Cardiac muscle cell (in vitro differentiated cells and primary cell): ENCODE measurements at regions not wholly inside any gene's neighbourhood (a gene's known extent, or its start where the extent isn't known, plus 50 kb on each side); places are given as distances from the start of the nearest gene placed in this dataset.

Experiments
- DNase-seq, 2 donors: peaks; one replicate each; pipeline versions ENCODE4 v3.0.0 to v3.0.0-alpha.2; 2010 to 2017; ENCODE audit warnings: low read depth in 1 of 2, low spot score in 1 of 2
- H3K27ac ChIP-seq: fragments of 200-600 bp; sonication (generic); 2 replicates; pipeline ENCODE4 v1.5.1; 2016
- H3K27me3 ChIP-seq: fragments of 200-600 bp; sonication (generic); 2 replicates; pipeline ENCODE4 v1.6.0; 2016; ENCODE audit warnings: control low read depth
- H3K36me3 ChIP-seq: fragments of 200-600 bp; sonication (generic); 2 replicates; pipeline ENCODE4 v1.5.1; 2016; ENCODE audit warnings: control low read depth
- H3K4me1 ChIP-seq: fragments of 200-600 bp; sonication (generic); 2 replicates; pipeline ENCODE4 v1.8.1; 2017; ENCODE audit warnings: low read depth, mild to moderate bottlenecking, mixed run types
- H3K4me3 ChIP-seq: fragments of 200-600 bp; sonication (generic); 2 replicates; pipeline ENCODE4 v1.5.1; 2016; ENCODE audit warnings: mild to moderate bottlenecking
- H3K9me3 ChIP-seq: fragments of 200-600 bp; sonication (generic); 2 replicates; pipeline ENCODE4 v1.5.1; 2017; ENCODE audit warnings: low read depth, mild to moderate bottlenecking, control low read depth
- TF ChIP-seq, protein P1 (sequence below): IDR thresholded peaks from 2 replicates; pipeline ENCODE4 v1.5.1; 2012; ENCODE audit warnings: low read depth, mild to moderate bottlenecking, low read length

DNA sequence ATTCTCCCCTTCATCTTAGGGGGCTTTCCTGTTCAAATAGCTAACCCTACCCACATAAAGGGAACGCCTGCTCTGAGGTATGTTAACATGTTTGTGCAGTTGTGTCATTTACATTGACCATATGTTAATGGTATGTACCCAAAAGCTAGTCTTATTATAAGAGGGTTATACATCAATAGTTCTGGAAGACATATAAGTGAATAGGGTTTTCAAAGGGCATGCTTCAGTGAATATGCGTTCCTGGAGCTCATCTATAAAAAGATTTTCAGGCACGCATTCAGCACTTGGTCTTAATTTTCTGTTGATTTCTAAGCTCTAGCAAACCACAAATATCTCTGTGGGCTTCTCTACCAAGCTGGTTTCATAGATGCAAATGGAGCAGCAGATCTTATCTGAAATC lies 766.1 kb downstream of the IRX1 start:
- TF ChIP-seq, protein P1, sequence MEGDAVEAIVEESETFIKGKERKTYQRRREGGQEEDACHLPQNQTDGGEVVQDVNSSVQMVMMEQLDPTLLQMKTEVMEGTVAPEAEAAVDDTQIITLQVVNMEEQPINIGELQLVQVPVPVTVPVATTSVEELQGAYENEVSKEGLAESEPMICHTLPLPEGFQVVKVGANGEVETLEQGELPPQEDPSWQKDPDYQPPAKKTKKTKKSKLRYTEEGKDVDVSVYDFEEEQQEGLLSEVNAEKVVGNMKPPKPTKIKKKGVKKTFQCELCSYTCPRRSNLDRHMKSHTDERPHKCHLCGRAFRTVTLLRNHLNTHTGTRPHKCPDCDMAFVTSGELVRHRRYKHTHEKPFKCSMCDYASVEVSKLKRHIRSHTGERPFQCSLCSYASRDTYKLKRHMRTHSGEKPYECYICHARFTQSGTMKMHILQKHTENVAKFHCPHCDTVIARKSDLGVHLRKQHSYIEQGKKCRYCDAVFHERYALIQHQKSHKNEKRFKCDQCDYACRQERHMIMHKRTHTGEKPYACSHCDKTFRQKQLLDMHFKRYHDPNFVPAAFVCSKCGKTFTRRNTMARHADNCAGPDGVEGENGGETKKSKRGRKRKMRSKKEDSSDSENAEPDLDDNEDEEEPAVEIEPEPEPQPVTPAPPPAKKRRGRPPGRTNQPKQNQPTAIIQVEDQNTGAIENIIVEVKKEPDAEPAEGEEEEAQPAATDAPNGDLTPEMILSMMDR, result no peak
- H3K36me3 ChIP-seq, result no peaks in the 10 kb centered on the region
- H3K4me3 ChIP-seq, result no peak overlapping the region
- H3K27ac ChIP-seq, result no peak overlapping the region
- no peaks in the 10 kb centered on the region for H3K9me3 ChIP-seq
- no peak for DNase-seq
- H3K4me1 ChIP-seq, result no peaks in the 10 kb centered on the region
- H3K27me3 ChIP-seq, result no peaks in the 10 kb centered on the region

DNA sequence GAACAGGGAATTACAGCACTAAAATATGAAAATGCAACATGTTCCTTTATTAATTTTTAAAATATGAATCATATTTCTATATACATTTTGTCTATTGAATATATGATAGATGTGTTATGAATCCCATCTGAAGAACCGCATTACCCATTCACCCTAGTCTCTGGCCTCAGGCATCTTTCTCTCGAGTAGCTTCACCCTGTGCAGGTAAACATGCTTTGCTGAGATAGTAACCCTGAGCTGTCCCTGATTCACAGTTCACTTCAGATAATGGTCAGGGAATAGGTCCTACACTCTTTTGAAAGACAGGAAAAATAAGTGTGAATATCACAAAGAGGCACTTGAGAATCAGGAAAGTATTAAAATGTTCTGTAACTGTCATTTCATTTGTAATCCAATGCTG lies 766.8 kb downstream of the IRX1 start:
- H3K36me3 ChIP-seq, result no peaks in the 10 kb centered on the region
- H3K9me3 ChIP-seq, result no peaks in the 10 kb centered on the region
- no peak for DNase-seq
- no peak overlapping the region for H3K4me3 ChIP-seq
- no peaks in the 10 kb centered on the region for H3K4me1 ChIP-seq
- no peaks in the 10 kb centered on the region for H3K27me3 ChIP-seq
- no peak overlapping the region for H3K27ac ChIP-seq
- TF ChIP-seq, protein P1, result no peak

DNA sequence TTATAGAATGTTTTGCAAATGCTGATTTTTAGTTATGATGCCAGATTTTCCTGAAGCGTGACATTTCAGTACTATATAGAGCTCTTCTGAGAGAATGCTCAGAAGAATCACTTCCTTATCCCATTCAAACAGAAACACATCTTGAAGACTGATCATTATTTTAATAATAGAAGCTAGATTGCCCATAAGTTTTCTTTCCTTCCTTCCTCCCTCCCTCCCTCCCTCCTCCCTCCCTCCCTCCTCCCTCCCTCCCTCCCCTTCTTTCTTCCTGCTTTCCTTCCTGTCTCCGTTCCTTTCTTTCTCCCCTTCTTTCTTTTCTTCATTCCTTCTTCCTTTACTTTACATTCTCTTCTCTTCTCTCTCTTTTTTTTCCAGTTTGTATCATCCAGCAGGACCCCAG lies 767.4 kb downstream of the IRX1 start:
- Histone ChIP-seq H3K27me3 (no peaks in the 10 kb centered on the region), H3K4me1 (no peaks in the 10 kb centered on the region), H3K9me3 (no peaks in the 10 kb centered on the region), H3K36me3 (no peaks in the 10 kb centered on the region), H3K27ac (no peak overlapping the region), H3K4me3 (no peak overlapping the region)
- TF ChIP-seq, protein P1, result no peak
- DNase-seq, result no peak

DNA sequence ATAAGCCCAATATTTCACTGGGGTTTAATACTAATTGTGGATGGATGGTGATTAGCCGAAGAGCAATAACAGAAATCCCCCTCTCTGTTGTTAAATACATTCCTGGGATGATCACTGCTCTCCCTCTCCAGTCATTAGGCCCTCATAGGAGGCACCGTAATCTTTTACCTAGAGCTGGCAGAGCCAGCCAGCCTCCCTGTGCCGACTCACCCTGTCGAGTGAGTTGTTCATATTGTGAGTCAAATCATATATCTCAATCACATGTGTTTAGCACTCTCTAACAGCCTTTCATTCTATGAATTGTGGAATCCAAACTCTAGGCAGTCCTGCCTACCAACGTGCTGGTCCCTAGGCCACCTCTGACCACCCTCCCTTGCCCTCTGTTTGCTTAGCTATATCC lies 771.0 kb downstream of the IRX1 start:
- DNase-seq, result no peak
- Histone ChIP-seq H3K27ac (no peak overlapping the region), H3K4me1 (no peaks in the 10 kb centered on the region), H3K36me3 (no peaks in the 10 kb centered on the region), H3K27me3 (no peaks in the 10 kb centered on the region), H3K4me3 (no peak overlapping the region), H3K9me3 (no peaks in the 10 kb centered on the region)
- TF ChIP-seq, protein P1, result no peak

DNA sequence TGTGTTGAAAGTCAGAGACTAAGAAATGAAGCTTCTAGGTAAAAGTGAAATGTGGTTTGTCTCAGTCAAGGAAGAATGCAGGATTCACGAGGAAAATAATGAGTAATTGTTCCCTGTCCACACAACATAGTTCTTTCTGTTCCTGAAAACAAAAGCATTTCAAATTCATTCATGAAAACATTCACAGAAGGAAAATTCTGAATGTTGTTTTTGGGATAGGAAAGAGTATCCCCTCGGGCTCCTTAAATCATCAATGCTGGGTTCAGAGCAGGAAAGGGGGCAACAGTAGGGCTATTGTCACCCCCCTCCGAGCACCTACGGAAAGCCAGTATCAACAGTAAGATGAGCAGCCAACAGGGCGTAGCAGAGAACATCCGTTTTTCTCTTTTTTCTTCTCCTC lies 769.9 kb upstream of the ADAMTS16 start:
- Histone ChIP-seq H3K4me1 (no peaks in the 10 kb centered on the region), H3K4me3 (no peak overlapping the region), H3K27me3 (no peaks in the 10 kb centered on the region), H3K27ac (no peak overlapping the region), H3K9me3 (no peaks in the 10 kb centered on the region), H3K36me3 (no peaks in the 10 kb centered on the region)
- DNase-seq, result no peak
- TF ChIP-seq, protein P1, result no peak

DNA sequence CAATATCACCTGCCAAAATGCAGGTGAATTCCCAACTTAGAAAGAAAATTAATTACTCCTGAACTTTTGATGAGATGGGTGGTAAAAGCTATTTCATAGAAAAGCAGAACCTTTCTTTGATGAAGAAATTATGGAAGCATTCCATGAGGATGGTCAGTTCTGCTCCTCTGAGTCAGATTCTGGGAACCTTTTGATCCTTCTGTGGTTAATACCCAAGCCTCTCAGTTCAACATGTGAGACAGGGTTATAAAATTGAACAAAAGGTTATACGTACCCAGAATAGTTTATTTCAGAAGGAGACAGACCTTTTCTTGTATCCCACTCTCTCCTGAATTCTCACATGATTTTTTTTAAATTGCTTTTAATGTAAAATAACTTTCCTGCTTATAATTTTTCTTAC lies 767.6 kb upstream of the ADAMTS16 start:
- Histone ChIP-seq H3K27ac (no peak overlapping the region), H3K4me1 (no peaks in the 10 kb centered on the region), H3K4me3 (no peak overlapping the region), H3K36me3 (no peaks in the 10 kb centered on the region), H3K9me3 (no peaks in the 10 kb centered on the region), H3K27me3 (no peaks in the 10 kb centered on the region)
- TF ChIP-seq, protein P1, result no peak
- DNase-seq, result no peak
